Skeletal muscle tissue (tissue), 3 donors: ENCODE measurements at regions not wholly inside any gene's neighbourhood (a gene's known extent, or its start where the extent isn't known, plus 50 kb on each side); places are given as distances from the start of the nearest gene placed in this dataset.

Experiments used
- H3K27ac ChIP-seq: one replicate; pipeline ENCODE4 v1.7.0; 2013; ENCODE audit warnings: mild to moderate bottlenecking, low read depth, low read length, inconsistent platforms
- H3K27me3 ChIP-seq, 3 donors: one replicate each; pipeline ENCODE4 v1.7.0; 2013; ENCODE audit warnings: low read length in 3 of 3; ENCODE audit not compliant: control insufficient read depth in 3 of 3, insufficient read depth in 3 of 3
- H3K36me3 ChIP-seq, 3 donors: one replicate each; pipeline ENCODE4 v1.7.0; 2013; ENCODE audit warnings: low read length in 3 of 3; ENCODE audit not compliant: control insufficient read depth in 3 of 3, insufficient read depth in 3 of 3
- H3K4me1 ChIP-seq, 3 donors: one replicate each; pipeline ENCODE4 v1.7.0; 2013; ENCODE audit warnings: low read length in 3 of 3, mild to moderate bottlenecking in 3 of 3; ENCODE audit not compliant: control insufficient read depth in 3 of 3, insufficient read depth in 3 of 3
- H3K4me3 ChIP-seq, 3 donors: one replicate each; pipeline ENCODE4 v1.7.0; 2013; ENCODE audit warnings: low read length in 3 of 3
- H3K9ac ChIP-seq, 3 donors: one replicate each; pipeline ENCODE4 v1.7.0; 2013; ENCODE audit warnings: low read length in 3 of 3, mild to moderate bottlenecking in 3 of 3, moderate library complexity in 2 of 3, low read depth in 1 of 3
- H3K9me3 ChIP-seq, 3 donors: one replicate each; pipeline ENCODE4 v1.7.0; 2013; ENCODE audit warnings: low read length in 3 of 3; ENCODE audit not compliant: control insufficient read depth in 3 of 3
- donor health status: Osteomylitis.

DNA sequence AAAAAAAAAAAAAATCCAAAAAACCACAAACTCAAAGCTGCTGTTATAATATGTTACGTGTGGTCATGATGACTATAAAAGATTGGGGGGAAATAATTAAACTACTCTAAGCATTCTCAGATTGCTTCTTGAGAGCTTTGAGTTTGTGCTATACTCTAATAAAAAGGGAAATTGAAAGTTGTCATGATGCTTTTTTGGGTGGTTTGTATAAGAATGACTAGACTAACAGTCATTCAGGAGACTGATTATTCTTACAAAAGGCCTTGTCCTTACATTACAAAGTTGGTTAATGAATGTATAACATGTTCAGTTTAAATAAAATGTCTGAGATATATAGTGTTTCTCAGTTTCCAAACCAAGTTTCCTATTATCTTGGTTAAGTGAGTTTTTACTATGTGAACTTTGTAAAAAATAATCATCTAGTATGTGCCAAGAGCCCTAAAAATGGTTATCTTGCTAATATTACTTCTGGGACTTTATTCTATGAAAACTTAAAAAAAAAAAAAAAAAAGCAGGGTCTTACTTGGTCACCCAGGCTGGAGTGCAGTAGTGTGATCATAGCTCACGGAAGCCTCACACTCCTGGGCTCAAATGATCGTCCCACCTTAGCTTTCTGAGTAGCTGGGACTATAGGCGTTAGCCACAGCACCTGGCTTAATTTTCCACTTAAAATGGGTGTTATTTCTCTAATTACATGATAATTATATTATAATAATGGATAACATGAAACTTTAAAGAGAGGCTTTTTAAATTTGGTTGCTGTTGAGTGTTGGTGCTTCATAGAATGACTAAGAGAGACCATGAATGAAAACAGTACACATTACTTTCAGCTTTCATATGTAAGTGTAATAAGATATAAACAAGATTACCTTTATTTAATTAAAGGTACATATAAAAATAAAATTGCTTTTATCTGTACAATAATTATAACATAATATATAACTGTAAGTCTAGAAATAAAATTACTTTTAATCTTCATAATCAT lies 459.6 kb upstream of the RGS6 start:
- H3K36me3 ChIP-seq, result no peaks in the 10 kb centered on the region
- H3K9ac ChIP-seq, result no peak overlapping the region
- H3K4me1 ChIP-seq, result peaks cover 0 to 3% (median 0%) of the 10 kb centered on the region in 3 donors
- no peaks in the 10 kb centered on the region for H3K9me3 ChIP-seq
- H3K27ac ChIP-seq, result no peak overlapping the region
- H3K27me3 ChIP-seq, result no peaks in the 10 kb centered on the region
- no peak overlapping the region for H3K4me3 ChIP-seq

DNA sequence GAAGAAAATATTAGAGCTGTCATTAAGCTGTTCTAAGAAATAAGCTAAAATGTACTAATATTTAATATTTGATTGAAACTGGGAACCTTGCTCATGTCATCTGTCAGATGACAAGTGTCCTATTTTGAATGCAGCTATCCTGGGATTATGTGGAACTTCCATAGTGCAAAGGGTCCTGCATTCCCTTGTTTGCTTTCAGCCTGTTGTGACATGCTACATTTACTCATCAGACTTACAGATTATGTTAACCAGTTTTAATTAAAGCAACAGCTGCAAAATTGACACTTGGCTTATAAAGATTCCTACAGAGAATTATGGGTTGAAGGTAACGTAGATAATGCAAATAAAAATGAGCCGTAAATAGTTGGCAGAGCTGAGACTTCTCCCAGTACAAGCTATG lies 458.4 kb upstream of the RGS6 start:
- no peak overlapping the region for H3K27ac ChIP-seq
- H3K9ac ChIP-seq, result no peak overlapping the region
- no peaks in the 10 kb centered on the region for H3K27me3 ChIP-seq
- H3K9me3 ChIP-seq, result no peaks in the 10 kb centered on the region
- H3K4me1 ChIP-seq, result peaks cover 0 to 3% (median 0%) of the 10 kb centered on the region in 3 donors
- no peak overlapping the region for H3K4me3 ChIP-seq
- no peaks in the 10 kb centered on the region for H3K36me3 ChIP-seq

DNA sequence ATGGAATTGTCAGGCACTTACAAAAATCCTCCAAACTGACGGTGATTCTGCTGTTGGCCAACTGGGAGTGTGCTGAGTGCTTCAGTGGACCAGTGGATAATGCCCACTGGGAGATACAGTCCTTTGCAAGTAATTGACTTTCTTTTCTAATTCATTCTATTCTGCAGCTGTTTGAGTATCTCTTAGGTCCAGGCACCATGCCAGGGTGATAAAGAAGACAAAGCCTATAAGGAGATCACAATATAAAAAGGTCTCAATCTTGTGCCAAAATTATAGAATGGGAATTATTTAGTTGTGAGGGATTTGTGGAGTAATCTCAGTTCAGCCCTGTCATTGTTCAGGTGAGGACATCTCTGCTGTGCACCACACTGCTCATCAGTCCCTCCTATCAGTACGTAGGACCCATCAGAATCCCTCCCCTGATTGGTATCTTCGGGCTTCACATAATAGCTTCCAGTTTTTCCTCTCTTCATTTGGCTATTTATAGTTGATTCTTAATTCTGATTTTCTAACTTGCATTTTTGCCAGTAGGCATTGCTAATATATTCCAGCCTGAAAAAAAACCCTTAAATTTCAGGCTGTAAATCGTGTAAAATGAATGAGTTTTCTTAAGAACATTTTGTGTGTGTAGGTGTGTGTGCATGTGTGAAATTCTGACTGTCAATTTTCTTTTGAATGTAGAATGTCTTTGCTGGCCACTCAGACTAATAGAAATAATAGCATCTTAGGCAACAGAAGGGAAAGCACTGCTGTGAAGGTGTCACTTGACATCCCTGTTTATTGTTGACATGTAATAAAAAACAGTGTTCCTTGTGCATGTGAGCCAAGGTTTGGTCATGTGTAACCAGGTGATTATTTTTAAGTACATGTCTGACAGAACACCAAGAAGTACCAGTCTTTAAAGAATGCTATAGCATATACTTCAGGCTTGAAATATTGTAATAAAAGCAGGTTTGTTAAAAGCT lies 457.6 kb upstream of the RGS6 start:
- Histone ChIP-seq H3K9ac (no peak overlapping the region), H3K27ac (no peak overlapping the region), H3K4me1 (peaks cover 0 to 3% (median 0%) of the 10 kb centered on the region in 3 donors), H3K9me3 (no peaks in the 10 kb centered on the region), H3K27me3 (no peaks in the 10 kb centered on the region), H3K36me3 (no peaks in the 10 kb centered on the region), H3K4me3 (no peak overlapping the region)

DNA sequence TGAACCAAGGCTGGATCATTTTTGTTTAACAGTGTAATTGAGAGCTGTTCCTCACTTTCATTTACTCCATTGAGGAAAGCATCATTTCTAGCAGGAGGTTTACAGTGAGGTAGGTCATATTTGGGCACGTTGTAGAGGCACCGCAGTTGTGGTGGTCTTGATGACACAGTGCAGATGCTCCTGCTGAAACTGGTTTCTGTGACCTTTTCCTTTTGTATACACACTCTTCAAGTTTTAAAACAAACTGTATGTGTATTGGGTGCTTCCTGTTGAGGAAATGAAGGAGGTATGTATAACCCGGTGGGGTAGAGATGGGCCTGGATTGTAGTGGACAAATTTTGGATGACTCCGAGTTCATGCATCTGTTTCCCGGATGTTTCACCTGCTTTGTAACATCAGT lies 456.3 kb upstream of the RGS6 start:
- Histone ChIP-seq H3K9me3 (no peaks in the 10 kb centered on the region), H3K27me3 (no peaks in the 10 kb centered on the region), H3K36me3 (no peaks in the 10 kb centered on the region), H3K4me3 (no peak overlapping the region), H3K27ac (no peak overlapping the region), H3K4me1 (peaks cover 0 to 3% (median 0%) of the 10 kb centered on the region in 3 donors), H3K9ac (no peak overlapping the region)

DNA sequence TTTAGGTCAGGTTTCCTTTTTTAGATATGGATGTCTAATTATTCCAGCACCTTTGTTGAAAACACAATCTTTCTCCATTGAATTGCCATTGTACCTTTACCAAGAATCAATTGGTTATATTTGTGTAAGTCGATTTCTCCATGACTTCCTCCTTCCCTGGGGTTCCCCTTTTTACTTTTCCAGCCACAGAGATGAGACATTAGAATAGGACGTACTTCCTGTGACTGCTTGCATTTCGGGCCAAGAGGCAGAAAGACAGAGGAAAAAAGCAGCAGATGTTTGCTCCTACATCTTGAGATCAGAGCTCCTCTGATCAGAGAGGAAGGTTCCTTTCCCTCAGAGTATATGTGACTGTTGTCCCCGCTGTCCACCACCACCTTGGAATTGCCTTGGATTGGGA lies 453.7 kb upstream of the RGS6 start:
- Histone ChIP-seq H3K27ac (peak overlapping the region; percentile 16), H3K36me3 (no peaks in the 10 kb centered on the region), H3K4me3 (no peak overlapping the region), H3K9me3 (no peaks in the 10 kb centered on the region), H3K27me3 (no peaks in the 10 kb centered on the region), H3K4me1 (peaks cover 0 to 3% (median 0%) of the 10 kb centered on the region in 3 donors), H3K9ac (no peak overlapping the region)

DNA sequence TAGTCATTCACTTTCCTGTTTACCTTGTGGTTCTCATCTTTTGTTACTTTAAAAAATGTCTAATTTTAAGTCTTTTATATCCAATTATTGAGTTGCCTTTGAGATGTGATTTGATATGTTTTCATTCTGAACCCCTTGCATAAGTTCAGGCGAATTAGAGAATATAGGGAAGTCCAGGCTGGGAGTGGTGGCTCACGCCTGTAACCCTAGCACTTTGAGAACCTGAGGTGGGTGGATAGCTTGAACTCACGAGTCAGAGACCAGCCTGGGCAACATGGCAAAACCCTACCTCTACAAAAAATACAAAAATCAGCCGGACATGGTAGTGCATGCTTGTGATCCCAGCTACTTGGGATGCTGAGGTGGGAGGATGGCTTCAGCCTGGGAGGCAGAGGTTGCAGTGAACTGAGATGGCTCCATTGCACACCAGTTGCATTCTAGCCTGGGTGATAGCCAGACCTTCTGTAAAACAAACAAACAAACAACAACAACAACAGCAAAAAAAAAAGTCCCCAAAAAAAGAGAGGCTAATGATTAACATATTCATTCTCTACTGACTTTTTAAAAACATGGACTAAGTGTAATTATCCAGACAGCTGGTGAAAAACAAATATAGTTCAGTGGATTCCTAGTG lies 451.1 kb upstream of the RGS6 start:
- H3K4me3 ChIP-seq, result no peak overlapping the region
- no peaks in the 10 kb centered on the region for H3K36me3 ChIP-seq
- H3K9me3 ChIP-seq, result no peaks in the 10 kb centered on the region
- no peaks in the 10 kb centered on the region for H3K4me1 ChIP-seq
- no peak overlapping the region for H3K27ac ChIP-seq
- H3K9ac ChIP-seq, result no peak overlapping the region
- H3K27me3 ChIP-seq, result no peaks in the 10 kb centered on the region

DNA sequence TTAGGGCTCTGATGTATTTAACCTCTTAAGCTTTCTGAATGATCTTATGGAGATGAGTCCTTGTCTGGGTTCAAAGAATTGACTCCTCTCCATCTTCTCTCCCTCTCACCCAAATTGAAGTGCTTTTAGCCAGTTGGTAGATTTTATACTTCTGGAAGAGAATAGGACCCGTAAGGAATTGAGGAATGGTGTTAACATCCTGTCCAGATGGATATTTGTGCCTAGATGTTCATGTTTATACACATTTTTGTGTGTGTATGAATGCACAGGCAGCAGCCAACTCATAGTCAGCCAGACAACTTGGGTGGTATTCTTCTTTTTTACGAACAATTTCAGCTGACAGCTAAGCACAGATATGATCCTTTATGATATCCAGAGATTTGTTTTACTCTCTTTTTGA lies 449.6 kb upstream of the RGS6 start:
- Histone ChIP-seq H3K9me3 (no peaks in the 10 kb centered on the region), H3K27ac (no peak overlapping the region), H3K36me3 (no peaks in the 10 kb centered on the region), H3K4me1 (no peaks in the 10 kb centered on the region), H3K27me3 (no peaks in the 10 kb centered on the region), H3K9ac (no peak overlapping the region), H3K4me3 (no peak overlapping the region)

DNA sequence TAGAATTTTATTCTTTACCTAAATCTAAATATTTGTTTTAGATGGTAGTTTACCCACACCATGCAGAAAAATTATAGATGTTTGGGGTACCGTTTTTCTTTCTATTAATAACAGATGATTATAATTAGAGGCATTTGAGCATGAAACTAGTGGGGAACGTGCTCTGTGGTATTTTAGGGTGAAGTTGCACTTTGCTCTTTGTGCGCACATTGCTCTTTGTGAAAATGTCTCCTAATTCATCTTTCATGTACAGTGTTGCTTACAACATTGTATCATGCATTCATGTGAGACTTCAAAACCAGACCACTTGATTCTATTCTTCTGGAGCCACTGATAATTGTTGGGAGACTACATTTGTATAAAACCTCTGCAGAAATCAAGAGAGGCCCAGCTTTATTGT lies 449.1 kb upstream of the RGS6 start:
- Histone ChIP-seq H3K27me3 (no peaks in the 10 kb centered on the region), H3K36me3 (no peaks in the 10 kb centered on the region), H3K27ac (no peak overlapping the region), H3K4me1 (no peaks in the 10 kb centered on the region), H3K9ac (no peak overlapping the region), H3K4me3 (no peak overlapping the region), H3K9me3 (no peaks in the 10 kb centered on the region)

DNA sequence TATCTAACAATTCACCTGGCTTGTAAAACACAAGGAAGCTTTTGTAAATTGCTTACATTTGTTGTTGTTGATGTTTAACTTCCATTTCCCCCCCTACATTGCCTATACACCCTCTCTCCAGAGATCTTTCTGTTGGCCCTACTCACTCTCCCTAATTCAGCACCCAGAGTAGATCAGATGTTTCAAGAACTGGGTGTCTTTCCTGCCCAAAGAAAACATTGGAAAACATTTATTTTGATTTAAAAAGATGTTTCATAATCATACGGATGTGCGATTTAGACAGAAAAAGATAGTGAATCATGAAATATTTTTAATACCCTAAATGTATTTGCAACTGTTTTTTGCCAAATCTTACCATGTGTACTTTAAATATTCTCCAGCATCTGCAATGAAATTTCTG lies 446.4 kb upstream of the RGS6 start:
- no peaks in the 10 kb centered on the region for H3K4me1 ChIP-seq
- no peak overlapping the region for H3K9ac ChIP-seq
- no peaks in the 10 kb centered on the region for H3K9me3 ChIP-seq
- H3K27ac ChIP-seq, result no peak overlapping the region
- no peaks in the 10 kb centered on the region for H3K27me3 ChIP-seq
- H3K4me3 ChIP-seq, result no peak overlapping the region
- H3K36me3 ChIP-seq, result no peaks in the 10 kb centered on the region
